ENCODE measurements at regions not wholly inside any gene's neighbourhood (a gene's known extent, or its start where the extent isn't known, plus 50 kb on each side); places are given as distances from the start of the nearest gene placed in this dataset.

GRCh38 chr7:18225067-18225466 lies 197.4 kb upstream of the PRPS1L1 start:
- no peaks in the 10 kb centered on the region for H3K4me1 Mint-ChIP-seq
- Histone ChIP-seq H3K9me3 (ENCODE audit: control insufficient read depth, low read length) (no peaks in the 10 kb centered on the region), H3K27me3 (ENCODE audit: control insufficient read depth, insufficient read depth, low read length, poor library complexity, severe bottlenecking) (no peaks in the 10 kb centered on the region), H3K4me3 (ENCODE audit: low read length) (no peak overlapping the region), H3K36me3 (ENCODE audit: control insufficient read depth, insufficient read depth, low read length) (no peaks in the 10 kb centered on the region), H3K4me1 (ENCODE audit: control insufficient read depth, insufficient read depth, low read length) (no peaks in the 10 kb centered on the region), H3K9ac (ENCODE audit: extremely low read depth, low read length, poor library complexity, severe bottlenecking) (no peak overlapping the region), H3K27ac (ENCODE audit: low read depth, low read length) (no peak overlapping the region)
- H3K36me3 Mint-ChIP-seq (ENCODE audit: low read depth) = no peaks in the 10 kb centered on the region
- TF ChIP-seq CTCF (conservative IDR thresholded peaks at IDR 0.05) = no peak
- no peak for DNase-seq
- H3K27ac Mint-ChIP-seq = no peak overlapping the region
- no peaks in the 10 kb centered on the region for H3K9me3 Mint-ChIP-seq
- H3K4me3 Mint-ChIP-seq = no peak overlapping the region
- no peaks in the 10 kb centered on the region for H3K27me3 Mint-ChIP-seq (ENCODE audit: insufficient read depth)

GRCh38 chr7:18226598-18226997 lies 199.0 kb upstream of the PRPS1L1 start:
- Histone ChIP-seq H3K27ac (ENCODE audit: low read depth, low read length) (no peak overlapping the region), H3K9me3 (ENCODE audit: control insufficient read depth, low read length) (no peaks in the 10 kb centered on the region), H3K4me1 (ENCODE audit: control insufficient read depth, insufficient read depth, low read length) (peaks cover 4% of the 10 kb centered on the region), H3K9ac (ENCODE audit: extremely low read depth, low read length, poor library complexity, severe bottlenecking) (no peak overlapping the region), H3K36me3 (ENCODE audit: control insufficient read depth, insufficient read depth, low read length) (no peaks in the 10 kb centered on the region), H3K4me3 (ENCODE audit: low read length) (no peak overlapping the region), H3K27me3 (ENCODE audit: control insufficient read depth, insufficient read depth, low read length, poor library complexity, severe bottlenecking) (no peaks in the 10 kb centered on the region)
- Mint-ChIP-seq H3K4me3 (no peak overlapping the region), H3K27me3 (ENCODE audit: insufficient read depth) (no peaks in the 10 kb centered on the region), H3K9me3 (no peaks in the 10 kb centered on the region), H3K27ac (no peak overlapping the region), H3K4me1 (no peaks in the 10 kb centered on the region), H3K36me3 (ENCODE audit: low read depth) (no peaks in the 10 kb centered on the region)
- no peak for TF ChIP-seq CTCF (conservative IDR thresholded peaks at IDR 0.05)
- no peak for DNase-seq
- WGBS, 2 experiments (ENCODE audit: insufficient coverage in 1 of 2, insufficient read length in 1 of 2) = 87 to 100% methylated on average over 2 of the region's 2 CpGs

- Mint-ChIP-seq H3K4me3 (no peak overlapping the region), H3K9me3 (no peaks in the 10 kb centered on the region), H3K27ac (no peak overlapping the region), H3K36me3 (ENCODE audit: low read depth) (no peaks in the 10 kb centered on the region), H3K27me3 (ENCODE audit: insufficient read depth) (peaks cover 13% of the 10 kb centered on the region), H3K4me1 (no peaks in the 10 kb centered on the region)
- TF ChIP-seq CTCF (conservative IDR thresholded peaks at IDR 0.05) = no peak
- DNase-seq = no peak
- Histone ChIP-seq H3K9me3 (ENCODE audit: control insufficient read depth, low read length) (no peaks in the 10 kb centered on the region), H3K36me3 (ENCODE audit: control insufficient read depth, insufficient read depth, low read length) (no peaks in the 10 kb centered on the region), H3K4me3 (ENCODE audit: low read length) (no peak overlapping the region), H3K27me3 (ENCODE audit: control insufficient read depth, insufficient read depth, low read length, poor library complexity, severe bottlenecking) (peaks cover 18% of the 10 kb centered on the region), H3K27ac (ENCODE audit: low read depth, low read length) (no peak overlapping the region), H3K9ac (ENCODE audit: extremely low read depth, low read length, poor library complexity, severe bottlenecking) (no peak overlapping the region), H3K4me1 (ENCODE audit: control insufficient read depth, insufficient read depth, low read length) (peaks cover 4% of the 10 kb centered on the region)
- whole genome bisulfite sequencing, 2 experiments (ENCODE audit: insufficient coverage in 1 of 2, insufficient read length in 1 of 2) = 86 to 100% methylated on average over 1 of the region's 2 CpGs
These were observed 201.0 kb upstream of the PRPS1L1 start for GRCh38 chr7:18228686-18229085.

All from endodermal cell (in vitro differentiated cells).